MM.1S (cell line): ENCODE measurements at regions not wholly inside any gene's neighbourhood (a gene's known extent, or its start where the extent isn't known, plus 50 kb on each side); places are given as distances from the start of the nearest gene placed in this dataset.

Experiments
- DNase-seq: peaks from one replicate; pipeline ENCODE4 v3.0.0-alpha.2; 2015
- H2AFZ ChIP-seq: fragments of 300-600 bp; sonication (generic); 2 replicates; pipeline ENCODE4 v1.6.0; 2016; ENCODE audit warnings: antibody characterized with exemption, low read length
- H3F3A ChIP-seq: fragments of 300-600 bp; sonication (generic); 2 replicates; pipeline ENCODE4 v1.6.1; 2016; ENCODE audit warnings: mild to moderate bottlenecking, antibody characterized with exemption, low read length, moderate library complexity, mixed read lengths; ENCODE audit not compliant: insufficient read depth
- H3K27ac ChIP-seq: fragments of 300-600 bp; sonication (generic); 2 replicates; pipeline ENCODE4 v1.5.1; 2016; ENCODE audit warnings: mild to moderate bottlenecking, low read length
- H3K27me3 ChIP-seq: fragments of 300-600 bp; sonication (generic); replicated peaks from 2 replicates; pipeline ENCODE4 v1.6.0; 2016; ENCODE audit warnings: low read length; ENCODE audit not compliant: insufficient read depth
- H3K36me3 ChIP-seq: fragments of 300-600 bp; sonication (generic); replicated peaks from 2 replicates; pipeline ENCODE4 v1.6.1; 2016; ENCODE audit warnings: mild to moderate bottlenecking, low read length, mixed read lengths; ENCODE audit not compliant: insufficient read depth
- H3K4me1 ChIP-seq: fragments of 300-600 bp; sonication (generic); 2 replicates; pipeline ENCODE4 v1.6.1; 2016; ENCODE audit warnings: low read length, mixed read lengths
- H3K4me2 ChIP-seq: fragments of 300-600 bp; sonication (generic); 2 replicates; pipeline ENCODE4 v1.6.0; 2016; ENCODE audit warnings: low read depth, low read length
- H3K4me3 ChIP-seq: fragments of 300-600 bp; sonication (generic); 2 replicates; pipeline ENCODE4 v1.5.1; 2016; ENCODE audit warnings: low read length, mixed read lengths
- H3K79me2 ChIP-seq: fragments of 300-600 bp; sonication (generic); 2 replicates; pipeline ENCODE4 v1.6.1; 2016; ENCODE audit warnings: mixed run types, low read length, mixed read lengths
- H3K9ac ChIP-seq: fragments of 300-600 bp; sonication (generic); 2 replicates; pipeline ENCODE4 v1.6.1; 2016; ENCODE audit warnings: low read length, mixed read lengths
- H3K9me2 ChIP-seq: fragments of 300-600 bp; sonication (generic); replicated peaks from 2 replicates; pipeline ENCODE4 v1.6.1; 2016; ENCODE audit warnings: mild to moderate bottlenecking, low read length, mixed read lengths; ENCODE audit not compliant: insufficient read depth
- H3K9me3 ChIP-seq: fragments of 300-600 bp; sonication (generic); replicated peaks from 2 replicates; pipeline ENCODE4 v1.6.1; 2016; ENCODE audit warnings: mild to moderate bottlenecking, low read length, mixed read lengths; ENCODE audit not compliant: insufficient read depth
- H4K20me1 ChIP-seq: fragments of 300-600 bp; sonication (generic); 2 replicates; pipeline ENCODE4 v1.6.1; 2016; ENCODE audit warnings: mild to moderate bottlenecking, low read length, moderate library complexity, mixed read lengths; ENCODE audit not compliant: insufficient read depth
- EZH2 ChIP-seq: fragments of 300-600 bp; sonication (generic); optimal IDR thresholded peaks from 2 replicates; pipeline ENCODE3; 2017; ENCODE audit warnings: low read depth, mild to moderate bottlenecking, antibody characterized with exemption, low read length, mixed read lengths
- EZH2phosphoT487 ChIP-seq: fragments of 300-600 bp; sonication (generic); IDR thresholded peaks from 2 replicates; pipeline ENCODE4 v1.6.1; 2018; ENCODE audit warnings: antibody characterized with exemption, low read length
- TF ChIP-seq, protein P1 (sequence below): fragments of 300-600 bp; sonication (generic); IDR thresholded peaks from 2 replicates; pipeline ENCODE4 v1.5.1; 2016; ENCODE audit warnings: antibody characterized with exemption, low read length, mixed read lengths

DNA sequence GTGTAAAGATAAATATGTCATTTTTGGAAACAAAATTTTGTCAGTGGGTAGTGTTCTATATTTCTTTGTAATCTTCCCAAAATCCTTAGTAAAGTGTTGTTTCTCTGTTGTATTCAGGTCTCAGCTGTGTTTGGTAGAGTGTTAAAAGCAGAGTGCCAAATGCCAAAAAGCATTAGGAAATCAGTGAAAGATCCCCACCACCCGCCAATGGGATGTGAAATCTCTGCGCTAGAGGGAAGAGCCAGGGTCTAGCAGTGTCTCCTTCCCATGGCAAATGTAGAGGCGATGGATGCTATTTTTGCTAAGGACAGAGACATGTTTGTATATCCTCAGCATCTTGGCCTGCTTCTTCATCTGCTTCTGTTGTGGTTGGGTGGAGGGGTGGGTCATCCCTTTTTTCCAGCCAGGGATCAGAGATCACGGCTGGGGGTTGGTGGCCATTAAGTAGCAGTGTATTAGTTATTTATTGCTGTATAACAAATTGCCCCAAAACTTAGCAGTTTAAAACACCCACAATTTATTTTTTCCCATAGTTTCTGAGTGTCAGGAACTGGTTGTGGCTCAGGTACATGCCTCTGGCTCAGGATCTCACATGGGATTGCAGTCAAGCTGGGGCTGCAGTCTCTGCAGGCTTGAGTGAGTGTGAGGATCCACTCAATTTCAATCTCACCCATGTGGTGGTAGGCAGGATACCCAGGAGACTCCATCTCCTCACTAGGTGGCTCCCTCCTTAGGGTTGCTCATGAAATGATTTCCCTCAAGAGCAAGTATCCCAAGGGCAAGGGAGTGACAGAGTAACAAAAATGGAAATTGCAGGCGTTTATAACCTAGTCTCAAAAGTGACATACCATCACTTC is 211.9 kb downstream of the MYCN start:
- Histone ChIP-seq H3F3A (no peaks in the 10 kb centered on the region), H3K79me2 (no peaks in the 10 kb centered on the region), H3K9me3 (no peaks in the 10 kb centered on the region), H3K9me2 (no peaks in the 10 kb centered on the region), H3K27ac (no peak overlapping the region), H3K36me3 (no peaks in the 10 kb centered on the region), H3K4me1 (no peaks in the 10 kb centered on the region), H3K4me3 (no peak overlapping the region), H4K20me1 (no peaks in the 10 kb centered on the region), H3K27me3 (no peaks in the 10 kb centered on the region), H2AFZ (no peak overlapping the region), H3K4me2 (no peak overlapping the region), H3K9ac (no peak overlapping the region)
- DNase-seq: no peak
- no peak for TF ChIP-seq EZH2
- TF ChIP-seq, protein P1, sequence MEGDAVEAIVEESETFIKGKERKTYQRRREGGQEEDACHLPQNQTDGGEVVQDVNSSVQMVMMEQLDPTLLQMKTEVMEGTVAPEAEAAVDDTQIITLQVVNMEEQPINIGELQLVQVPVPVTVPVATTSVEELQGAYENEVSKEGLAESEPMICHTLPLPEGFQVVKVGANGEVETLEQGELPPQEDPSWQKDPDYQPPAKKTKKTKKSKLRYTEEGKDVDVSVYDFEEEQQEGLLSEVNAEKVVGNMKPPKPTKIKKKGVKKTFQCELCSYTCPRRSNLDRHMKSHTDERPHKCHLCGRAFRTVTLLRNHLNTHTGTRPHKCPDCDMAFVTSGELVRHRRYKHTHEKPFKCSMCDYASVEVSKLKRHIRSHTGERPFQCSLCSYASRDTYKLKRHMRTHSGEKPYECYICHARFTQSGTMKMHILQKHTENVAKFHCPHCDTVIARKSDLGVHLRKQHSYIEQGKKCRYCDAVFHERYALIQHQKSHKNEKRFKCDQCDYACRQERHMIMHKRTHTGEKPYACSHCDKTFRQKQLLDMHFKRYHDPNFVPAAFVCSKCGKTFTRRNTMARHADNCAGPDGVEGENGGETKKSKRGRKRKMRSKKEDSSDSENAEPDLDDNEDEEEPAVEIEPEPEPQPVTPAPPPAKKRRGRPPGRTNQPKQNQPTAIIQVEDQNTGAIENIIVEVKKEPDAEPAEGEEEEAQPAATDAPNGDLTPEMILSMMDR: no peak
- TF ChIP-seq EZH2phosphoT487: no peak

DNA sequence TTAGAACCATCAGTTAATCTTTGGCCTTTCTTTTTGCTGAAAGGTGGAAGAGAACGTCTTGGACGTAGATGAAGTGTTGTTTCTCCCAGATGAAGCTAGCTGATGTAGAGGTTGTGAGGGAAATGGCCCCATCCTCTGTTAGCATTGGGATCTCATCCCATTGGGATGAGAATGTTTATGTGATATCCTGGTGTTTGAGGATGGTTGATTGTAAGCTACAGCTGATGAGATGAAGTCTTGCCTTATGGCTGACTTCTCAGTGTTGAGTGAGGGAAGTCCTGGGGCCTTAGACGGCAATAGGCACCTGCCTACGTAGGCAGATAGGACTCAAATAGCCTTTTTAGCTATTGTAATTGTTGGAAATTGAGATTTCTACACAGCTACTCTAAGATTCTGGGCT is 211.3 kb downstream of the MYCN start:
- Histone ChIP-seq H3K9me3 (no peaks in the 10 kb centered on the region), H3K9me2 (no peaks in the 10 kb centered on the region), H3F3A (no peaks in the 10 kb centered on the region), H4K20me1 (no peaks in the 10 kb centered on the region), H3K36me3 (no peaks in the 10 kb centered on the region), H3K9ac (no peak overlapping the region), H3K4me2 (no peak overlapping the region), H3K79me2 (no peaks in the 10 kb centered on the region), H3K27ac (no peak overlapping the region), H3K27me3 (no peaks in the 10 kb centered on the region), H3K4me3 (no peak overlapping the region), H3K4me1 (no peaks in the 10 kb centered on the region), H2AFZ (no peak overlapping the region)
- TF ChIP-seq, protein P1: no peak
- TF ChIP-seq EZH2: no peak
- no peak for TF ChIP-seq EZH2phosphoT487
- DNase-seq: no peak

DNA sequence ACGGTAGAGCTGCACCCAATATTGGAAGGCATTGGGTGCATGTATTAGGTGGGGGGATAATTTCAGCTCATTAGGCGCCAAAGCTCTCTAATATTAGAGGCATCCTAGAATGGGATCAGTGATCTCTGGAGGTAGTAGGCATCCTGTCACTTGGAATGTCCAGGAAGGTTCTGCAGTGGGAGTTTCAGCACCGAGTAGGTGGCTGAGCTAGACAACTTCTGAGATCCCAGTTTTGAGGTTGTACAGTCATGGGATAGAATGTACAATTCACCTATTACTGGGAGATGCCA is 210.9 kb downstream of the MYCN start:
- no peaks in the 10 kb centered on the region for H3K79me2 ChIP-seq
- H3F3A ChIP-seq: no peaks in the 10 kb centered on the region
- no peak overlapping the region for H2AFZ ChIP-seq
- no peaks in the 10 kb centered on the region for H3K9me2 ChIP-seq
- no peaks in the 10 kb centered on the region for H3K36me3 ChIP-seq
- no peaks in the 10 kb centered on the region for H3K27me3 ChIP-seq
- no peaks in the 10 kb centered on the region for H4K20me1 ChIP-seq
- TF ChIP-seq EZH2phosphoT487 (no peak), EZH2 (no peak)
- TF ChIP-seq, protein P1: no peak
- no peaks in the 10 kb centered on the region for H3K9me3 ChIP-seq
- H3K4me2 ChIP-seq: no peak overlapping the region
- H3K4me3 ChIP-seq: no peak overlapping the region
- no peak for DNase-seq
- no peak overlapping the region for H3K9ac ChIP-seq
- no peak overlapping the region for H3K27ac ChIP-seq
- H3K4me1 ChIP-seq: no peaks in the 10 kb centered on the region
